ENCODE measurements at regions not wholly inside any gene's neighbourhood (a gene's known extent, or its start where the extent isn't known, plus 50 kb on each side); places are given as distances from the start of the nearest gene placed in this dataset.

- WGBS, 2 donors: 94 to 97% methylated on average over 1 of the region's 1 CpG
- Histone ChIP-seq H3K4me3 (no peak overlapping the region), H3K27me3 (no peaks in the 10 kb centered on the region), H3K36me3 (no peaks in the 10 kb centered on the region), H3K27ac (no peak overlapping the region), H3K4me1 (no peaks in the 10 kb centered on the region), H3K9me3 (peaks cover 0 to 12% (median 0%) of the 10 kb centered on the region in 11 donors)
- no peak for TF ChIP-seq CTCF (IDR thresholded peaks at IDR 0.05)
- intact Hi-C loops (cut with DNase I): loop anchor here in 1 of 10 donors (10.0 kb wide), 1 partner anchor 225 kb away; no protein-coding TSS in a partner anchor
- ATAC-seq: no peak
- DNase-seq: no peak
Measured at GRCh38 chr2:212619954-212620353, 81.4 kb upstream of the ERBB4 start.

- Histone ChIP-seq H3K27me3 (no peaks in the 10 kb centered on the region), H3K36me3 (no peaks in the 10 kb centered on the region), H3K4me3 (no peak overlapping the region), H3K4me1 (no peaks in the 10 kb centered on the region), H3K9me3 (peaks cover 0 to 11% (median 0%) of the 10 kb centered on the region in 11 donors), H3K27ac (no peak overlapping the region)
- intact Hi-C loops (cut with DNase I): no loop called here
- TF ChIP-seq CTCF (IDR thresholded peaks at IDR 0.05): no peak
- ATAC-seq (no peak), DNase-seq (no peak)
- 75% methylated on average over 2 of the region's 2 CpGs for WGBS, 2 donors
Measured at GRCh38 chr2:212618636-212619035, 80.0 kb upstream of the ERBB4 start.

GRCh38 chr2:212610872-212611425, 72.3 kb upstream of the ERBB4 start:
- Histone ChIP-seq H3K4me1 (no peaks in the 10 kb centered on the region), H3K27me3 (no peaks in the 10 kb centered on the region), H3K4me3 (no peak overlapping the region), H3K36me3 (no peaks in the 10 kb centered on the region), H3K27ac (no peak overlapping the region), H3K9me3 (no peaks in the 10 kb centered on the region)
- no peak for DNase-seq
- intact Hi-C loops (cut with DNase I): no loop called here
- TF ChIP-seq CTCF (IDR thresholded peaks at IDR 0.05): no peak
- WGBS, 2 donors: 62 to 71% methylated on average over 3 of the region's 3 CpGs
- ATAC-seq: no peak

DNA sequence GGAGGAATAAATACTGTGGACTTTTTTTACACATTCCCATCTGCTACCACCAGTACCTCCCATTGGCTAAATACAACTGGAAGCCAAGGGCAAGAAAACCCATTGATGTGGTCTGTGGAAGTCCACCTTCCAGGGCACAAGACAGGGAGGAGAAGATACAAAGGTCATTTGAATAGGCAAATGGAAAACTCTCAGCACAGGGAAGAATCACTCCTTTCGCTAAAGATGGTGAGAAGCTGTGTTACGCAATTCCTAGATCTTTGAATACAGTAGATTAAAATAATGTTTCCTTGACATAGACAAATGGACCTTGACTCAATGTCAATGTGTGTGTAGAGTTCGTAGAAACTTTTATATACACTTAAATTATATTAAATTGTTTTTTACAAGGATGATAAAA, 70.9 kb upstream of the ERBB4 start:
- intact Hi-C loops (cut with DNase I): no loop called here
- no peak for ATAC-seq
- H3K4me1 ChIP-seq: no peaks in the 10 kb centered on the region

More for the DNA sequence above, 70.9 kb upstream of the ERBB4 start:
- H3K4me3 ChIP-seq: no peak overlapping the region
- no peak for TF ChIP-seq CTCF (IDR thresholded peaks at IDR 0.05)
- no peak overlapping the region for H3K27ac ChIP-seq
- no peak for DNase-seq
- 85 to 91% methylated on average over 3 of the region's 3 CpGs for WGBS, 2 donors
- no peaks in the 10 kb centered on the region for H3K27me3 ChIP-seq
- no peaks in the 10 kb centered on the region for H3K9me3 ChIP-seq
- no peaks in the 10 kb centered on the region for H3K36me3 ChIP-seq
